ENCODE measurements at regions not wholly inside any gene's neighbourhood (a gene's known extent, or its start where the extent isn't known, plus 50 kb on each side); places are given as distances from the start of the nearest gene placed in this dataset.

DNA sequence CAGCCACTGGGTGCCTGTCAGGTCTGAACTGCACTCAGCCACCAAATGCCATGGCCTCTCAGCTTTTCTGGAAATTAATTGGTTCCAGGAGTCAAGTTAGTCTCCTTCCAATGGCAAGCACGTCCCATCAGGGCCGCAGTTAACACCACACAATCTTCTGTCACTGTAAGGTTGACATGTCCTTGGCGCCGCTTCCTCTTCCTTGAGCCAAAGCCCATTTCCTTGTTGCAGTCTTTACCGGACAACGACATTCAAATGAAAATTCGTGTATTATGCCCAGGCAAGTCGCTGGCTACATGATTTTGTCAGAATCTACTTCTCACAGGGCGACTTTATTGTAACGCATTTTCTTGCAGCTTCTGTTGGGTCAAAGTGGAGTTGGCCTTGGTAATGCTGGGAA is 430.6 kb upstream of the KAZN start:
- TF ChIP-seq JUN (IDR thresholded peaks at IDR 0.05; ENCODE audit: borderline replicate concordance, insufficient read depth, insufficient read length, low read depth), result no peak
- no peak for TF ChIP-seq POLR2A (IDR thresholded peaks at IDR 0.05; ENCODE audit: low read depth, low read length)
- Histone ChIP-seq H3K4me2 (ENCODE audit: insufficient read depth, low read length) (no peak overlapping the region), H3K9me3 (replicated peaks; ENCODE audit: control insufficient read depth, insufficient read depth, low read length) (peaks cover 5% of the 10 kb centered on the region), H3K4me3 (replicated peaks in 1 of 3; ENCODE audit: insufficient read depth in 1 of 3, low read depth in 1 of 3, low read length in 3 of 3) (no peak overlapping the region), H4K20me1 (replicated peaks; ENCODE audit: control insufficient read depth, extremely low read depth, insufficient read depth, low read length) (no peaks in the 10 kb centered on the region), H3K27me3 (ENCODE audit: control insufficient read depth in 2 of 2, insufficient read depth in 2 of 2, low read length in 2 of 2) (no peaks in the 10 kb centered on the region), H3K79me2 (ENCODE audit: control insufficient read depth, insufficient read depth, low read length) (no peaks in the 10 kb centered on the region), H3K4me1 (ENCODE audit: control insufficient read depth, extremely low read depth, insufficient read depth, low read length) (no peaks in the 10 kb centered on the region), H3K9me1 (replicated peaks; ENCODE audit: control insufficient read depth, extremely low read depth, insufficient read depth, low read length) (no peaks in the 10 kb centered on the region), H3K36me3 (ENCODE audit: control insufficient read depth in 2 of 2, extremely low read depth in 1 of 2, insufficient read depth in 2 of 2, low read length in 2 of 2) (no peaks in the 10 kb centered on the region), H3K27ac (ENCODE audit: insufficient read depth, low read depth, low read length) (no peak overlapping the region), H3K9ac (replicated peaks; ENCODE audit: extremely low read depth, insufficient read depth, low read length) (no peak overlapping the region), H2AFZ (ENCODE audit: low read depth, low read length) (no peak overlapping the region)
- ChIA-PET CTCF (no interaction called here), POLR2A (no interaction called here)
- intact Hi-C loops (cut with micrococcal nuclease) (no loop called here), dilution Hi-C loops (cut with MboI; ENCODE audit: extremely low pct_ligation_motif_present, low sequenced_read_pairs) (no loop called here)
- FAIRE-seq (no peak), DNase-seq (ENCODE audit: low read depth, low spot score) (no peak)
- no TSS peak for BruUV-seq (replicated peaks)

DNA sequence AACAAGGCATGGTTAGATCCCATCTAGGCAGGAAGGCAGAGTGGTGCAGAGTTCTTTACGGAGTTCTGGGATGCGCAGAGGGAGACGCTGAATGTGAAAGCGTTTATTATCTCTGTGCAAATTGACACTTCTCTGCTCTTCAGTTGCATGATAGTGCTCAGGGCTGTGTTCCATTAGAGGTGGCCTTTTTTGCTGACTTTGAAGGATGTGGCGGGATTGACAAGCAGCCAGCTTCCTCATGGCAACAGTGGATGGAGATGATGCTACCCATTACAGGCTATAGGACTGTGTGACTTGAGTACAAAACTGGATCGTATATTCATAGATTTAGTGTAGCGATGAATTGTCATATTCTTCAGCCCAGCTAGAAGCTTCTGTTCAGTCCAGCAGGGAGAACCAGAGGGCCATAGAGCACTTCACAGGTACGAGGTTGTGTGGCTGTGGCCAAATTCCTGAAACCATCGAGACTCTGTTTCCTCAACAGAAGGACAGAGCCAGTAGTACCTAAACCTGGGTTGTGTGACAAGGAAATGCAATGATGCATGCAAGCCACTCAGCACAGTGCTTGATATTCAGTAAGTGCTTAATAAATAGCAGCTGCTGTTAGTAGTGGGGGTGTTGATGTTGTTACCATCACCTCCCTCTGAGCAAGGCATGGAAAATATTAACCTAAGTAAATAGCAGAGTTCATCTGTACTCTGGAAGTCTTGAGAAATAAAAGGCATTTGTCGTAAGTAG is 430.0 kb upstream of the KAZN start:
- Histone ChIP-seq H3K9me1 (replicated peaks; ENCODE audit: control insufficient read depth, extremely low read depth, insufficient read depth, low read length) (no peaks in the 10 kb centered on the region), H3K4me1 (ENCODE audit: control insufficient read depth, extremely low read depth, insufficient read depth, low read length) (no peaks in the 10 kb centered on the region), H4K20me1 (replicated peaks; ENCODE audit: control insufficient read depth, extremely low read depth, insufficient read depth, low read length) (no peaks in the 10 kb centered on the region), H3K9me3 (replicated peaks; ENCODE audit: control insufficient read depth, insufficient read depth, low read length) (peaks cover 5% of the 10 kb centered on the region), H3K4me3 (replicated peaks in 1 of 3; ENCODE audit: insufficient read depth in 1 of 3, low read depth in 1 of 3, low read length in 3 of 3) (no peak overlapping the region), H3K36me3 (ENCODE audit: control insufficient read depth in 2 of 2, extremely low read depth in 1 of 2, insufficient read depth in 2 of 2, low read length in 2 of 2) (no peaks in the 10 kb centered on the region), H2AFZ (ENCODE audit: low read depth, low read length) (no peak overlapping the region), H3K27ac (ENCODE audit: insufficient read depth, low read depth, low read length) (no peak overlapping the region), H3K9ac (replicated peaks; ENCODE audit: extremely low read depth, insufficient read depth, low read length) (no peak overlapping the region), H3K79me2 (ENCODE audit: control insufficient read depth, insufficient read depth, low read length) (no peaks in the 10 kb centered on the region), H3K4me2 (ENCODE audit: insufficient read depth, low read length) (no peak overlapping the region), H3K27me3 (ENCODE audit: control insufficient read depth in 2 of 2, insufficient read depth in 2 of 2, low read length in 2 of 2) (no peaks in the 10 kb centered on the region)
- dilution Hi-C loops (cut with MboI; ENCODE audit: extremely low pct_ligation_motif_present, low sequenced_read_pairs), result no loop called here
- FAIRE-seq, result no peak
- TF ChIP-seq GATA2 (IDR thresholded peaks at IDR 0.05; ENCODE audit: insufficient read depth, insufficient read length, low read depth, low read length), result no peak
- TF ChIP-seq, protein P1, sequence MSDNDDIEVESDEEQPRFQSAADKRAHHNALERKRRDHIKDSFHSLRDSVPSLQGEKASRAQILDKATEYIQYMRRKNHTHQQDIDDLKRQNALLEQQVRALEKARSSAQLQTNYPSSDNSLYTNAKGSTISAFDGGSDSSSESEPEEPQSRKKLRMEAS (IDR thresholded peaks at IDR 0.05; ENCODE audit: insufficient read depth, insufficient read length), result no peak
- TF ChIP-seq, protein P2, sequence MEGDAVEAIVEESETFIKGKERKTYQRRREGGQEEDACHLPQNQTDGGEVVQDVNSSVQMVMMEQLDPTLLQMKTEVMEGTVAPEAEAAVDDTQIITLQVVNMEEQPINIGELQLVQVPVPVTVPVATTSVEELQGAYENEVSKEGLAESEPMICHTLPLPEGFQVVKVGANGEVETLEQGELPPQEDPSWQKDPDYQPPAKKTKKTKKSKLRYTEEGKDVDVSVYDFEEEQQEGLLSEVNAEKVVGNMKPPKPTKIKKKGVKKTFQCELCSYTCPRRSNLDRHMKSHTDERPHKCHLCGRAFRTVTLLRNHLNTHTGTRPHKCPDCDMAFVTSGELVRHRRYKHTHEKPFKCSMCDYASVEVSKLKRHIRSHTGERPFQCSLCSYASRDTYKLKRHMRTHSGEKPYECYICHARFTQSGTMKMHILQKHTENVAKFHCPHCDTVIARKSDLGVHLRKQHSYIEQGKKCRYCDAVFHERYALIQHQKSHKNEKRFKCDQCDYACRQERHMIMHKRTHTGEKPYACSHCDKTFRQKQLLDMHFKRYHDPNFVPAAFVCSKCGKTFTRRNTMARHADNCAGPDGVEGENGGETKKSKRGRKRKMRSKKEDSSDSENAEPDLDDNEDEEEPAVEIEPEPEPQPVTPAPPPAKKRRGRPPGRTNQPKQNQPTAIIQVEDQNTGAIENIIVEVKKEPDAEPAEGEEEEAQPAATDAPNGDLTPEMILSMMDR (IDR thresholded peaks at IDR 0.05; ENCODE audit: extremely low read depth in 1 of 2, insufficient read depth in 1 of 2, low read depth in 1 of 2, low read length in 2 of 2), result no peak
- no peak for TF ChIP-seq EZH2 (IDR thresholded peaks at IDR 0.05; ENCODE audit: borderline replicate concordance, low read depth, low read length, severe bottlenecking)
- no peak for TF ChIP-seq JUN (IDR thresholded peaks at IDR 0.05; ENCODE audit: borderline replicate concordance, insufficient read depth, insufficient read length, low read depth)
- CTCF ChIA-PET, result no interaction called here
- intact Hi-C loops (cut with micrococcal nuclease), result no loop called here
- BruUV-seq (replicated peaks), result no TSS peak
- POLR2A ChIA-PET, result no interaction called here
- no peak for DNase-seq (ENCODE audit: low read depth, low spot score)
